ENCODE measurements at regions not wholly inside any gene's neighbourhood (a gene's known extent, or its start where the extent isn't known, plus 50 kb on each side); places are given as distances from the start of the nearest gene placed in this dataset.

DNA sequence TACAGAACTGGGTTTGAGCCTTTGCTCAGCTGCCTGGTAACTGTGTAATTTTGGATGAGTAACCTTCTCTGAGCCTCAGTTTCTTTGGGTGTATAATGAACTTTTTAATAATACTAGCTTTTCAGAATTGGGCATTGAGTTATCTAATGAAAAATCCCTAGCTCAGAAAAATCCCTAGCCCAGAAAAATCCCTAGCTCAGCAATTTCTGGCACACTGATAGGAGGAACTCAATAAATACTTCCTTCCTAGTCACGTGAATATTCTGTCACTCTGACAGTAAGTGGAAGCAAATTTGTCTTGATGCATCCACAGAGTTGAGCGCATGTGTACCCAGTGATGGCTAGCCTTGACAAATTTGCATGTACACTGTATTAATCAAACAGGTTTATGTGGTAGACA is 817.6 kb downstream of the XPNPEP1 start:
- Histone ChIP-seq H2BK15ac (ENCODE audit: low read depth, low read length) (no peak overlapping the region), H3K27ac (ENCODE audit: insufficient read depth, low read length) (no peak overlapping the region), H3K9ac (ENCODE audit: low read depth, low read length) (no peak overlapping the region), H3K18ac (ENCODE audit: low read depth, low read length) (no peak overlapping the region), H3K14ac (replicated peaks; ENCODE audit: low read depth, low read length) (no peak overlapping the region), H3K23ac (ENCODE audit: low read depth, low read length) (no peak overlapping the region), H3K4me1 (ENCODE audit: control insufficient read depth, insufficient read depth, low read length) (no peaks in the 10 kb centered on the region), H3K36me3 (ENCODE audit: control insufficient read depth, insufficient read depth, low read length) (no peaks in the 10 kb centered on the region), H2BK5ac (ENCODE audit: low read depth, low read length, poor library complexity, severe bottlenecking) (no peak overlapping the region), H4K5ac (ENCODE audit: low read depth, low read length) (no peak overlapping the region), H4K91ac (ENCODE audit: insufficient read depth, low read depth, low read length) (no peak overlapping the region), H3K79me1 (ENCODE audit: low read depth in 1 of 2, low read length in 2 of 2) (no peaks in the 10 kb centered on the region), H3K9me1 (ENCODE audit: insufficient read depth, low read length) (no peaks in the 10 kb centered on the region), H2AFZ (replicated peaks; ENCODE audit: low read length, poor library complexity) (no peak overlapping the region), H4K20me1 (ENCODE audit: insufficient read depth, low read length) (no peaks in the 10 kb centered on the region), H3K27me3 (ENCODE audit: control insufficient read depth, insufficient read depth, low read length) (no peaks in the 10 kb centered on the region), H3K4me3 (ENCODE audit: insufficient read depth, low read depth, low read length) (no peak overlapping the region), H2AK5ac (ENCODE audit: low read depth, low read length) (no peak overlapping the region), H3K9me3 (ENCODE audit: control insufficient read depth, insufficient read depth, low read length) (no peaks in the 10 kb centered on the region), H2BK120ac (ENCODE audit: low read depth, low read length) (no peak overlapping the region), H3K56ac (ENCODE audit: extremely low read depth, insufficient read depth, low read length) (no peak overlapping the region), H3K4me2 (ENCODE audit: low read depth, low read length) (no peak overlapping the region), H4K8ac (ENCODE audit: low read depth in 2 of 2, low read length in 2 of 2) (no peak overlapping the region), H2BK20ac (ENCODE audit: low read depth, low read length) (no peak overlapping the region), H2AK9ac (replicated peaks; ENCODE audit: low read depth, low read length, poor library complexity) (no peak overlapping the region), H3K4ac (ENCODE audit: low read depth, low read length) (no peak overlapping the region)
- intact Hi-C loops (cut with micrococcal nuclease) = no loop called here
- in situ Hi-C loops (cut with MboI; ENCODE audit: low sequenced_read_pairs) = no loop called here
- DNase-seq (no peak), ATAC-seq (ENCODE audit: low read depth) (no peak)
- dilution Hi-C loops (cut with HindIII; ENCODE audit: low sequenced_read_pairs, unreplicated experiment) = no loop called here
- BruUV-seq (replicated peaks) = no TSS peak
- POLR2A ChIA-PET (ENCODE audit: unreplicated experiment) = no interaction called here
- no CpG with 5 or more reads among the region's 2 CpGs for WGBS, 2 experiments (ENCODE audit: extremely low coverage in 2 of 2, insufficient read length in 1 of 2)
- CTCF ChIA-PET = no interaction called here
- TF ChIP-seq MAFK (IDR thresholded peaks at IDR 0.05; ENCODE audit: low read depth, low read length) (peak; percentile 91), NFE2L2 (IDR thresholded peaks at IDR 0.05; ENCODE audit: low read depth, low read length) (no peak)

All from IMR-90 (cell line).